ENCODE measurements at regions not wholly inside any gene's neighbourhood (a gene's known extent, or its start where the extent isn't known, plus 50 kb on each side); places are given as distances from the start of the nearest gene placed in this dataset.

DNA sequence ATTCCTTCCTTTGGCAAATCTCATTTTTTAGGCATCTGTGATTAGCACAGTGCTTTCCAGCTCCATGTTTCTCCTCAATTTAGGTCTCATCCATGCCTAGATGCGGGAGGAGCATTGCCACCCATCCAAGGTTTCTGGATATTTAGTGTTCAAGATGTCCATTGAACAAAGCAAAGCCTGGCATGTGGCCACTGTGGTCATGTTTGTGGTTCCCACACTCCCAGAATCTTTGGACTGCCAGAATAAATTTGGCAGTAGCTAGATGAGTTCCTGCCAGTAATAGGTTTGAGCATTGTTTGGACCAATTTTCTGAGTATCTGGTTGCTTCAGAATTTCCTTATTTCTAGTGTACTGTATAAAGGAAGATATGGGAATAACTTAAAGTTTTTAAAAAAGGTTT is 1124.1 kb downstream of the ADGRL3 start:
- TF ChIP-seq, protein P1, sequence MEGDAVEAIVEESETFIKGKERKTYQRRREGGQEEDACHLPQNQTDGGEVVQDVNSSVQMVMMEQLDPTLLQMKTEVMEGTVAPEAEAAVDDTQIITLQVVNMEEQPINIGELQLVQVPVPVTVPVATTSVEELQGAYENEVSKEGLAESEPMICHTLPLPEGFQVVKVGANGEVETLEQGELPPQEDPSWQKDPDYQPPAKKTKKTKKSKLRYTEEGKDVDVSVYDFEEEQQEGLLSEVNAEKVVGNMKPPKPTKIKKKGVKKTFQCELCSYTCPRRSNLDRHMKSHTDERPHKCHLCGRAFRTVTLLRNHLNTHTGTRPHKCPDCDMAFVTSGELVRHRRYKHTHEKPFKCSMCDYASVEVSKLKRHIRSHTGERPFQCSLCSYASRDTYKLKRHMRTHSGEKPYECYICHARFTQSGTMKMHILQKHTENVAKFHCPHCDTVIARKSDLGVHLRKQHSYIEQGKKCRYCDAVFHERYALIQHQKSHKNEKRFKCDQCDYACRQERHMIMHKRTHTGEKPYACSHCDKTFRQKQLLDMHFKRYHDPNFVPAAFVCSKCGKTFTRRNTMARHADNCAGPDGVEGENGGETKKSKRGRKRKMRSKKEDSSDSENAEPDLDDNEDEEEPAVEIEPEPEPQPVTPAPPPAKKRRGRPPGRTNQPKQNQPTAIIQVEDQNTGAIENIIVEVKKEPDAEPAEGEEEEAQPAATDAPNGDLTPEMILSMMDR (conservative IDR thresholded peaks at IDR 0.05; ENCODE audit: low read length) = no peak
- no peak for TF ChIP-seq EZH2phosphoT487 (IDR thresholded peaks at IDR 0.05; ENCODE audit: borderline replicate concordance, low read depth, low read length)

Measured in OCI-LY7 (cell line).